GM12873 (cell line): ENCODE measurements at regions not wholly inside any gene's neighbourhood (a gene's known extent, or its start where the extent isn't known, plus 50 kb on each side); places are given as distances from the start of the nearest gene placed in this dataset.

ENCODE experiments used
- CTCF ChIP-seq: IDR thresholded peaks from 2 replicates; pipeline ENCODE4 v1.5.1; 2012; ENCODE audit warnings: low read depth, mild to moderate bottlenecking, moderate library complexity, low read length, control low read depth; ENCODE audit not compliant: insufficient read depth; ENCODE audit errors: missing control alignments

- no peak for TF ChIP-seq CTCF
Measured at GRCh38 chr3:30368978-30369377, 237.4 kb upstream of the TGFBR2 start.

DNA sequence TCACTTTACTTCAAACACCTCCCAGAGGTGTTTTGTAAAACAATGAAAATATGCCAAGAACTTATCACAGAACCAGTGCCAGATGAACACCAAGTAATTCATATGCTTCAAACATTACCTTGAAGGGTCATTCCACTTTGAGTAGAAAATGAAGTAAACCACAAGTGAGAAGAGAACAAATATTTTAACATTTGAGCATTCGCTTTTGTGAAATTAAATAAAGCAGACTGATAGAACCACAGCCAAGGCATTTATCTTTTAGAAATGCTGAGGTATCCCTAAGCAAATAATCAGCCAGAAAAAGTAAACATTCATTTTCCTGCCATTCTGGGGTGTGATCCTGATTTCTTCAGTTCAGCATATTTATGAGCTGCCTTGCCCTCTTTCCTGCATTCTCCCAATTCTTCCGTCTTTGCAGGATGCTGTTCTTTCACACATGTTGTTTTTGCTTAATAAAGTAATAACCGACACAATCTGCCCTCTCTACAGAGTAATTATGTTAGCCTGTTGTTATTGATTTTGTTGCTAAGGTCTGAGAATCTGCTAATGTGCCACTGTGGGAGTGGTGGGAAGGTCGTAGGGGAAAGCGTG lies 235.6 kb upstream of the TGFBR2 start:
- TF ChIP-seq CTCF: no peak

DNA sequence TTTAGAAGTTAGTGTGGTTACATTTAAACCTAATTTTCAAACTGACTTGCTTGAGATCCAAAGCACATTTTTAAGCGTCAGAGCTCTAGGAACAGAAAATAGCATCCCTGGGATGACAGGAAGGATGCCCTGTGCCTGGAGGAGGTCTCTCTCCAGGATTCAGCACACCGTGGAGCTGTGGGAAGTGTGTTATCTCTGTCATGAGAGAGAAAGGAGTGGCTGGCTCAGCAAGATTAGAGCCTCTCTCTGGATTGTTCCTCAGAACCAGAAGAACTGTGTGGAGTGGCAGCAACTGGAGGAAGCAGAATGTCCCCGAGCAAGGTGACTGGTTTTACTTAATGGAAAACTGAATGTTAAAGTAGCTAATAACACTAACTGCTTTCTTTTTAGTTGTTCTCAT lies 233.6 kb upstream of the TGFBR2 start:
- TF ChIP-seq CTCF: no peak

- TF ChIP-seq CTCF: no peak
Measured at GRCh38 chr3:30384546-30385072, 221.8 kb upstream of the TGFBR2 start.

DNA sequence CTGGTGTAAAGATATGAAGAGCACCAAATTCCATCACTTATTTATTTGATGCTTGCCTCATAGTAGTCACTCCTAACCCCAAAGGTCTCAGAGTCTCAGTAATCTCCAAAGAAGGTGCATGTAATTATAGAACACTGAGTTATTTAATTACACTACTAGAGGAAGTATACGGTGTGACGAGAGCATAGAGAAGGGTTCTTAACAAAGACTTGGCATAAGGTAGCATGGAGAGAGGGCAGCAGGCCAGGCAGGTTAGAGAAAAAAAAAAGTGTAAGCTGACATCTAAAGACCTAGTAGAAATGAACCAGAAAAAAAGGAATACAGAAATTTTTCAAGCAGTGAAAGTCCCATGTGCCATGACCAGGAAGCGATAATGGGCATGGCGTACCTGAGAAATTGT lies 213.3 kb upstream of the TGFBR2 start:
- no peak for TF ChIP-seq CTCF

DNA sequence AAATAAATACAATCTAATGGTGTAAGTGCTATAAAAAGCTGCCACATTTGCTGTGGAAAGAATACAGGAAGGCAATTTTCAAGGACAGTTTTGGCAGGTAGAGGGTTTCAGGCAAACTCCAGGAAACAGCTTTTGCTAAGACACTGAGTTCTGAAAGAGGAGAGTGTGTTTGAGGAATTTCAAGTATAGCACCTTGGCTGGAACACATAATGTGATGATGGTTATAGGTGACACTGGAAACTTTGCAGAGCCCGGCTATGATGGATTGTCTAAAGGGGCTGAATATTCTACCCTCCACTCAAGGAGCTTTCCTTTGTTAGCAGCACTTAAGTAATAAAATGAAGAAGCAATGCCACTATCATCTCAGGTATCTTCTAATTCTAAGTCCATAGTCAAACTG lies 209.4 kb upstream of the TGFBR2 start:
- no peak for TF ChIP-seq CTCF

DNA sequence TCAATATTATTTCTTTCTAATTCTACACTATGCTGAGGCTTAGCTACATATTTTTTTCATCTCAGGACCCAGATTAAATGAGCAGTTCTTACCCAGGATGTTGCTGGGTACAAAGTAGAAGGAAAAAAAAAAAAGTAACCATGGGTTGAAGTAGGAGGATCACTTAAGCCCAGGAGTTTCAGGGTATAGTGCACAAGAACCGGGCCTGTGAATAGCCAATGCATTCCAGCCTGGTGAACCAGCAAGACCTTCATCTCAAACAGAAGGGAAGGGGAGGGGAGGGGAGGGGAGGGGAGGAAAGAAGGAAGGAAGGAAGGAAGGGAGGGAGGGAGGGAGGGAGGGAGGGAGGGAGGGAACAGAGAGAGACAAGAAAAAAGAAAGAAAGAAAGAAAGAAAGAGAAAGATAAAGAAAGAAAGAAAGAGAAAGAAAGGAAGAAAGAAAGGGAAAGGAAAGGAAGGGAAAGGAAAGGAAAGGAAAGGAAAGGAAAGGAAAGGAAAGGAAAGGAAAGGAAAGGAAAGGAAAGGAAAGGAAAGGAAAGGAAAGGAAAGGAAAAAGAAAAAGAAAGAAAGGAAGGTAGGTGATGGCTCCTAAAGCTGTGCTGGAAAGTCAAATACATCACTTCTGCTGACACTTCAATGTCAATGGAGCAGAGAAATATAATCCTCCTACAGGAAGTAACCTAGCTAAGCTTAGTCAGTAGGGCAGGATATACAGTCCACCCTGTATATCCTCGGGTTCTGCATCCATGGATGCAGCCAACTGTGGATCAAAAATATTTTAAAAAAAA lies 206.8 kb upstream of the TGFBR2 start:
- TF ChIP-seq CTCF: no peak
